ENCODE measurements at regions not wholly inside any gene's neighbourhood (a gene's known extent, or its start where the extent isn't known, plus 50 kb on each side); places are given as distances from the start of the nearest gene placed in this dataset.

GRCh38 chr22:19656541-19657251 lies 57.6 kb upstream of the SEPTIN5 start (continued):
- TF ChIP-seq, protein P1, sequence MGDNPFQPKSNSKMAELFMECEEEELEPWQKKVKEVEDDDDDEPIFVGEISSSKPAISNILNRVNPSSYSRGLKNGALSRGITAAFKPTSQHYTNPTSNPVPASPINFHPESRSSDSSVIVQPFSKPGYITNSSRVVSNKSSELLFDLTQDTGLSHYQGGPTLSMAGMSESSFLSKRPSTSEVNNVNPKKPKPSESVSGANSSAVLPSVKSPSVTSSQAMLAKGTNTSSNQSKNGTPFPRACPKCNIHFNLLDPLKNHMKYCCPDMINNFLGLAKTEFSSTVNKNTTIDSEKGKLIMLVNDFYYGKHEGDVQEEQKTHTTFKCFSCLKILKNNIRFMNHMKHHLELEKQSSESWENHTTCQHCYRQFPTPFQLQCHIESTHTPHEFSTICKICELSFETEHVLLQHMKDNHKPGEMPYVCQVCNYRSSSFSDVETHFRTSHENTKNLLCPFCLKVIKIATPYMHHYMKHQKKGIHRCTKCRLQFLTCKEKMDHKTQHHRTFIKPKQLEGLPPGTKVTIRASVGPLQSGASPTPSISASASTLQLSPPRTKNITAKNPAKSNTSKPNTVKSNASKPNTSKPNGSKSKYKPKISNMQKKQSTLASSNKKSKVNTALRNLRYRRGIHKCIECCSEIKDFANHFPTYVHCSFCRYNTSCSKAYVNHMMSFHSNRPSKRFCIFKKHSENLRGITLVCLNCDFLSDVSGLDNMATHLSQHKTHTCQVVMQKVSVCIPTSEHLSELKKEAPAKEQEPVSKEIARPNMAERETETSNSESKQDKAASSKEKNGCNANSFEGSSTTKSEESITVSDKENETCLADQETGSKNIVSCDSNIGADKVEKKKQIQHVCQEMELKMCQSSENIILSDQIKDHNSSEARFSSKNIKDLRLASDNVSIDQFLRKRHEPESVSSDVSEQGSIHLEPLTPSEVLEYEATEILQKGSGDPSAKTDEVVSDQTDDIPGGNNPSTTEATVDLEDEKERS (tag by site-specific recombination; IDR thresholded peaks at IDR 0.05): no peak
- TF ChIP-seq YY2 (tag by site-specific recombination; IDR thresholded peaks at IDR 0.05) (no peak), FEZF1 (tag by site-specific recombination; IDR thresholded peaks at IDR 0.05) (no peak)
- TF ChIP-seq, protein P2, sequence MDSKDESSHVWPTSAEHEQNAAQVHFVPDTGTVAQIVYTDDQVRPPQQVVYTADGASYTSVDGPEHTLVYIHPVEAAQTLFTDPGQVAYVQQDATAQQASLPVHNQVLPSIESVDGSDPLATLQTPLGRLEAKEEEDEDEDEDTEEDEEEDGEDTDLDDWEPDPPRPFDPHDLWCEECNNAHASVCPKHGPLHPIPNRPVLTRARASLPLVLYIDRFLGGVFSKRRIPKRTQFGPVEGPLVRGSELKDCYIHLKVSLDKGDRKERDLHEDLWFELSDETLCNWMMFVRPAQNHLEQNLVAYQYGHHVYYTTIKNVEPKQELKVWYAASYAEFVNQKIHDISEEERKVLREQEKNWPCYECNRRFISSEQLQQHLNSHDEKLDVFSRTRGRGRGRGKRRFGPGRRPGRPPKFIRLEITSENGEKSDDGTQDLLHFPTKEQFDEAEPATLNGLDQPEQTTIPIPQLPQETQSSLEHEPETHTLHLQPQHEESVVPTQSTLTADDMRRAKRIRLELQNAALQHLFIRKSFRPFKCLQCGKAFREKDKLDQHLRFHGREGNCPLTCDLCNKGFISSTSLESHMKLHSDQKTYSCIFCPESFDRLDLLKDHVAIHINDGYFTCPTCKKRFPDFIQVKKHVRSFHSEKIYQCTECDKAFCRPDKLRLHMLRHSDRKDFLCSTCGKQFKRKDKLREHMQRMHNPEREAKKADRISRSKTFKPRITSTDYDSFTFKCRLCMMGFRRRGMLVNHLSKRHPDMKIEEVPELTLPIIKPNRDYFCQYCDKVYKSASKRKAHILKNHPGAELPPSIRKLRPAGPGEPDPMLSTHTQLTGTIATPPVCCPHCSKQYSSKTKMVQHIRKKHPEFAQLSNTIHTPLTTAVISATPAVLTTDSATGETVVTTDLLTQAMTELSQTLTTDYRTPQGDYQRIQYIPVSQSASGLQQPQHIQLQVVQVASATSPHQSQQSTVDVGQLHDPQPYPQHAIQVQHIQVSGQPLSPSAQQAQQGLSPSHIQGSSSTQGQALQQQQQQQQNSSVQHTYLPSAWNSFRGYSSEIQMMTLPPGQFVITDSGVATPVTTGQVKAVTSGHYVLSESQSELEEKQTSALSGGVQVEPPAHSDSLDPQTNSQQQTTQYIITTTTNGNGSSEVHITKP (tag by site-specific recombination; IDR thresholded peaks at IDR 0.05): no peak

GRCh38 chr22:19657252-19658056 lies 56.8 kb upstream of the SEPTIN5 start:
- ChIA-PET POLR2A (no interaction called here), CTCF (no interaction called here)
- H3K4me3 ChIP-seq (ENCODE audit: low read depth, low read length): no peak overlapping the region
- no peak overlapping the region for H3K27ac ChIP-seq (ENCODE audit: extremely low read depth, low read depth, low read length)
- H3K4me1 ChIP-seq (ENCODE audit: control insufficient read depth, insufficient read depth, low read length): no peaks in the 10 kb centered on the region
- no peaks in the 10 kb centered on the region for H3K36me3 ChIP-seq (ENCODE audit: control insufficient read depth in 2 of 2, insufficient read depth in 1 of 2, low read length in 2 of 2)
- no peaks in the 10 kb centered on the region for H3K9me3 ChIP-seq (ENCODE audit: control insufficient read depth, insufficient read depth, low read depth, low read length)
- TF ChIP-seq ZNF747 (tag by site-specific recombination; IDR thresholded peaks at IDR 0.05) (no peak), ZNF596 (tag by site-specific recombination; IDR thresholded peaks at IDR 0.05) (no peak), IKZF3 (tag by site-specific recombination; IDR thresholded peaks at IDR 0.05) (no peak), ZNF704 (tag by site-specific recombination; IDR thresholded peaks at IDR 0.05) (no peak), EGR2 (tag by site-specific recombination; IDR thresholded peaks at IDR 0.05; ENCODE audit: low read depth) (no peak), ZNF132 (tag by site-specific recombination; IDR thresholded peaks at IDR 0.05; ENCODE audit: borderline replicate concordance) (no peak), ZNF571 (tag by site-specific recombination; IDR thresholded peaks at IDR 0.05) (no peak)
- TF ChIP-seq, protein P3, sequence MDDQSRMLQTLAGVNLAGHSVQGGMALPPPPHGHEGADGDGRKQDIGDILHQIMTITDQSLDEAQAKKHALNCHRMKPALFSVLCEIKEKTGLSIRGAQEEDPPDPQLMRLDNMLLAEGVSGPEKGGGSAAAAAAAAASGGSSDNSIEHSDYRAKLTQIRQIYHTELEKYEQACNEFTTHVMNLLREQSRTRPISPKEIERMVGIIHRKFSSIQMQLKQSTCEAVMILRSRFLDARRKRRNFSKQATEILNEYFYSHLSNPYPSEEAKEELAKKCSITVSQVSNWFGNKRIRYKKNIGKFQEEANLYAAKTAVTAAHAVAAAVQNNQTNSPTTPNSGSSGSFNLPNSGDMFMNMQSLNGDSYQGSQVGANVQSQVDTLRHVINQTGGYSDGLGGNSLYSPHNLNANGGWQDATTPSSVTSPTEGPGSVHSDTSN (CRISPR knock-in tag; IDR thresholded peaks at IDR 0.05): no peak

All from HEK293 (cell line).